K562 (cell line): ENCODE measurements at regions not wholly inside any gene's neighbourhood (a gene's known extent, or its start where the extent isn't known, plus 50 kb on each side); places are given as distances from the start of the nearest gene placed in this dataset.
A peak's percentile ranks its signal among the peaks of the same experiment; 100 is the strongest.

Experiments used
- ATAC-seq: fragments of 200-7000 bp; cut with Tn5 transposase; 3 replicates; pipeline ENCODE4 v1.9.1; 2020; ENCODE audit warnings: moderate library complexity
- BruUV-seq: library from RNA; stranded (reverse); fragments of 400-500 nt; replicated peaks from 2 replicates; lab custom pipeline; 2021; lab: Mats Ljungman, UMichigan
- CTCF ChIA-PET: fragments of 300-600 bp; formaldehyde crosslinking; extraction: SDS; loops from one replicate; lab custom pipeline; 2021; ENCODE audit warnings: low intra/inter-chr PET ratio; lab: Yijun Ruan, JAX
- POLR2A ChIA-PET: fragments of 300-600, 350-650 bp; sonication (Branson Sonifier 250); formaldehyde crosslinking; extraction: SDS; loops from one replicate; lab custom pipeline; 2021; ENCODE audit warnings: antibody characterized with exemption, inconsistent platforms; lab: Yijun Ruan, JAX
- DNase-seq, 4 experiments: peaks; one replicate each; pipeline versions ENCODE4 v3.0.0 to v3.0.0-alpha.2; 2011 to 2018; ENCODE audit warnings: low spot score in 3 of 4, mixed read lengths in 3 of 4; ENCODE audit errors: extremely low read depth in 1 of 4
- FAIRE-seq: peaks from 2 replicates; lab custom pipeline; 2011; peaks lifted over from hg19 to GRCh38; lab: Jason Lieb, UNC
- H2AFZ ChIP-seq: 2 replicates; pipeline ENCODE4 v1.6.0; 2011; ENCODE audit warnings: low read depth, low read length, control low read depth, inconsistent platforms
- H3K27ac ChIP-seq: fragments of 200-600 bp; 3 replicates; pipeline ENCODE4 v1.8.0; 2011; ENCODE audit warnings: low read depth, mild to moderate bottlenecking, control low read depth, inconsistent platforms, low read length, moderate library complexity, mixed read lengths; ENCODE audit errors: extremely low read depth
- H3K27me3 ChIP-seq, 2 experiments: fragments of 300-600 bp in 1 of 2; 2 replicates in 1 of 2; 3 replicates in 1 of 2; pipeline versions ENCODE4 v1.6.0 to v1.8.0; 2011; ENCODE audit warnings: inconsistent platforms in 2 of 2, low read length in 2 of 2, mild to moderate bottlenecking in 1 of 2, mixed read lengths in 1 of 2, moderate library complexity in 1 of 2; ENCODE audit not compliant: control insufficient read depth in 2 of 2, insufficient read depth in 2 of 2
- H3K36me3 ChIP-seq: fragments of 300-600 bp; 3 replicates; pipeline ENCODE4 v1.8.0; 2011; ENCODE audit warnings: mild to moderate bottlenecking, low read length, inconsistent platforms; ENCODE audit not compliant: control insufficient read depth, insufficient read depth
- H3K4me1 ChIP-seq, 2 experiments: fragments of 200-600 bp in 1 of 2; replicated peaks in 1 of 2; 2 replicates in 1 of 2; 3 replicates in 1 of 2; pipeline versions ENCODE4 v1.5.1 to v1.8.0; 2011; ENCODE audit warnings: inconsistent platforms in 2 of 2, low read length in 2 of 2, mild to moderate bottlenecking in 1 of 2, mixed read lengths in 1 of 2, moderate library complexity in 1 of 2; ENCODE audit not compliant: control insufficient read depth in 2 of 2, insufficient read depth in 2 of 2
- H3K4me2 ChIP-seq: 2 replicates; pipeline ENCODE4 v1.6.1; 2011; ENCODE audit warnings: low read length, control low read depth, inconsistent platforms, mixed read lengths; ENCODE audit not compliant: insufficient read depth
- H3K4me3 ChIP-seq: fragments of 200-600 bp; sonication (generic), shearing (Covaris generic); 2 replicates; pipeline ENCODE4 v1.5.1; 2016; ENCODE audit warnings: control low read depth, inconsistent platforms
- H3K79me2 ChIP-seq: fragments of 200-600 bp; 3 replicates; pipeline ENCODE4 v1.8.0; 2011; ENCODE audit warnings: low read length, inconsistent platforms; ENCODE audit not compliant: control insufficient read depth, insufficient read depth
- H3K9ac ChIP-seq, 2 experiments: 2 replicates each; pipeline versions ENCODE4 v1.6.0 to v1.6.1; 2011; ENCODE audit warnings: low read depth in 2 of 2, low read length in 2 of 2, control low read depth in 1 of 2, inconsistent platforms in 1 of 2, mild to moderate bottlenecking in 1 of 2, mixed read lengths in 1 of 2; ENCODE audit not compliant: insufficient read depth in 1 of 2
- H3K9me1 ChIP-seq: one replicate; pipeline ENCODE4 v1.6.0; 2011; ENCODE audit warnings: inconsistent platforms, mild to moderate bottlenecking, low read length, moderate library complexity; ENCODE audit not compliant: control insufficient read depth, insufficient read depth
- H3K9me3 ChIP-seq: replicated peaks from 2 replicates; pipeline ENCODE4 v1.5.1; 2011; ENCODE audit warnings: low read depth, low read length, inconsistent platforms; ENCODE audit not compliant: control insufficient read depth, insufficient read depth
- H4K20me1 ChIP-seq: replicated peaks from 2 replicates; pipeline ENCODE4 v1.6.1; 2011; ENCODE audit warnings: low read length, inconsistent platforms, mixed read lengths; ENCODE audit not compliant: control insufficient read depth, insufficient read depth
- ARID1B ChIP-seq: fragments of 450-650 bp; IDR thresholded peaks from 2 replicates; pipeline ENCODE4 v1.6.1; 2016; ENCODE audit warnings: antibody characterized with exemption, mild to moderate bottlenecking, inconsistent platforms
- ARID2 ChIP-seq: fragments of 450-650 bp; IDR thresholded peaks from 2 replicates; pipeline ENCODE4 v1.6.1; 2017; ENCODE audit warnings: antibody characterized with exemption, mild to moderate bottlenecking
- BCL6 ChIP-seq: fragments of 250-450 bp; sonication (Bioruptor Pico); IDR thresholded peaks from 2 replicates; pipeline ENCODE4 v1.4.0; 2020
- CTBP1 ChIP-seq: fragments of 450-650 bp; IDR thresholded peaks from 2 replicates; pipeline ENCODE4 v1.6.1; 2016; ENCODE audit warnings: borderline replicate concordance
- KDM4B ChIP-seq, 2 experiments: fragments of 450-650 bp in 1 of 2; sonication (generic) in 1 of 2; IDR thresholded peaks; 2 replicates each; pipeline ENCODE4 v1.6.1; 2016 to 2017; ENCODE audit warnings: borderline replicate concordance in 2 of 2, antibody characterized with exemption in 1 of 2, low read depth in 1 of 2, mild to moderate bottlenecking in 1 of 2
- NR3C1 ChIP-seq: sonication (generic); formaldehyde crosslinking; IDR thresholded peaks from 2 replicates; pipeline ENCODE4 v1.8.1; 2022; ENCODE audit warnings: missing genetic modification reagents
- SIN3B ChIP-seq: fragments of 450-650 bp; IDR thresholded peaks from 2 replicates; pipeline ENCODE4 v1.6.1; 2017; ENCODE audit warnings: low read depth, mild to moderate bottlenecking, moderate library complexity
- SNIP1 ChIP-seq: fragments of 450-650 bp; IDR thresholded peaks from 2 replicates; pipeline ENCODE4 v1.7.1; 2017; ENCODE audit warnings: low read depth, mild to moderate bottlenecking
- SREBF1 ChIP-seq: fragments of 150-350 bp; IDR thresholded peaks from 2 replicates; pipeline ENCODE4 v1.6.1; 2014; ENCODE audit warnings: antibody characterized with exemption, low read depth, low read length, borderline replicate concordance
- STAT5A ChIP-seq: IDR thresholded peaks from 2 replicates; pipeline ENCODE4 v1.6.1; 2012; ENCODE audit warnings: low read length, inconsistent platforms, borderline replicate concordance
- TAL1 ChIP-seq: fragments of 450-650 bp; IDR thresholded peaks from 2 replicates; pipeline ENCODE4 v1.6.1; 2016; ENCODE audit warnings: mild to moderate bottlenecking
- TCF3 ChIP-seq: sonication (generic); formaldehyde crosslinking; IDR thresholded peaks from 2 replicates; pipeline ENCODE4 v1.4.0; 2020; ENCODE audit warnings: mild to moderate bottlenecking, missing genetic modification reagents
- WGBS: fragments of 100-300 bp; shearing (Covaris generic); methylation state at CpG from one replicate; pipeline ENCODE4 v1.1.6; 2016; ENCODE audit warnings: low coverage, mixed read lengths; ENCODE audit not compliant: insufficient coverage; ENCODE audit errors: missing lambda C conversion rate; 5-methylcytosine and 5-hydroxymethylcytosine counted together
- in situ Hi-C: fragments of 300-500 bp; cut with MboI; formaldehyde crosslinking; loops from 4 replicates; pipeline ENCODE4 v1.15.0; 2018; ENCODE audit warnings: inconsistent platforms, mixed read lengths
- intact Hi-C: fragments of 100-400 bp; cut with micrococcal nuclease; formaldehyde crosslinking; loops from 2 replicates; pipeline ENCODE4 v1.14.2; 2022
- TF ChIP-seq, protein P1 (sequence below): sonication (generic); formaldehyde crosslinking; IDR thresholded peaks from 2 replicates; pipeline ENCODE4 v1.8.0; 2023; ENCODE audit warnings: mild to moderate bottlenecking, missing genetic modification reagents
- TF ChIP-seq, protein P2 (sequence below), 2 experiments: fragments of 250-450 bp in 1 of 2; fragments of 450-650 bp in 1 of 2; sonication (Bioruptor Pico) in 1 of 2; IDR thresholded peaks; 2 replicates each; pipeline versions ENCODE4 v1.6.1 to v1.8.0; 2016 to 2021; ENCODE audit warnings: mild to moderate bottlenecking in 2 of 2, moderate library complexity in 2 of 2, missing compliant biosample characterization in 1 of 2, missing genetic modification characterization in 1 of 2
- TF ChIP-seq, protein P3 (sequence below): fragments of 250-450 bp; sonication (Bioruptor Pico); IDR thresholded peaks from 2 replicates; pipeline ENCODE4 v1.9.0; 2021; ENCODE audit warnings: mild to moderate bottlenecking
- TF ChIP-seq, protein P4 (sequence below): fragments of 450-650 bp; formaldehyde crosslinking; IDR thresholded peaks from 2 replicates; pipeline ENCODE4 v1.4.0; 2020; ENCODE audit warnings: mild to moderate bottlenecking

DNA sequence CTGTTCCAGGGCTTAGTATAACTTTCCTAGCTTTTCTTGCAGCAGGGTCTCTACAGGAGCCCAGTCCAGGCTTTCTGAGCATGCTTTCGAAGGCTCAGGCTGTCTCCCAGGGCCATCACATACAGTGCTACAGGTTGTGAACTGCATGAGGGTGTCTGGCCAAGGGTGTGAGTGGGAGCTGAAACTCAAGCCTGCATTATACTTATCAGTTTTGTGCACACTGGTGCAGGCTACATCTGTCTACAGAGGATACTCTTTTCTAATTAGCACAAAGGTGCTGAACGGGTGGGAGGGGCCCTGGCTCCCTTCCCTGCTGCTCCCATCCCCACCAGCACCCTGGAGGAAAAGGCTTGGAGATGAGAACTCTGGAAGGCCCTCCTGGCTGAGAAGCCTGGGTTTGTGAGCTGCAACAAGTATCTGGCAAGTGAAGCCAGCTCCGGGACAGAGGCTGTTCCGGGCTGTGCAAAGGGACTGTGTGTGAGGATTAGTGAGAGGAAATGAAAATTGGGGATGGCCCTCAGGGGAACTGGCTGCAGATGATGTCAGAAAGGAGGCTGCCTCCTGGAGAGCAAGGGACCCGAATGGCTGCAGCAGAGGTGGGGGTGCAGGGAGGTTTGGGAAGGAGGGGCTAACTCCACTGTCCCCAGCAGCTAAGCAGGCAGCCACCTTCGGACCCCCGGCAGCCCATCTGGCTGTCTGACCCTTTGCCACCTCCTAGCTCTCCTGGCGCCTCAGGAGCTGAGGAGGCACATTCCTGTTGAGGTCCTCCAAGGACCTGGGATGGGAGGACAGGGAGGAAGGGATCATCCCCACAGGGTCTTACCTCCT lies 68.5 kb downstream of the EFNB1 start:
- WGBS, result 15% methylated on average over 6 of the region's 8 CpGs
- H3K4me1 ChIP-seq, result peaks cover 4 to 30% of the 10 kb centered on the region in 2 experiments; a peak in 4 of 5 replicates
- DNase-seq, result peak; percentile 63 to 69 (median 64)
- ChIA-PET POLR2A (no interaction called here), CTCF (no interaction called here)
- H3K9me3 ChIP-seq, result no peaks in the 10 kb centered on the region
- H3K4me2 ChIP-seq, result peak overlapping the region; percentile 32
- H3K27ac ChIP-seq, result no peak overlapping the region; the same call in 2 of the 3 replicates
- FAIRE-seq, result peak; percentile 81
- no peak overlapping the region; a peak in 1 of 4 replicates for H3K9ac ChIP-seq
- in situ Hi-C loops, result no loop called here
- no peaks in the 10 kb centered on the region for H3K79me2 ChIP-seq
- no peaks in the 10 kb centered on the region for H3K36me3 ChIP-seq
- H3K9me1 ChIP-seq, result no peaks in the 10 kb centered on the region
- peaks cover 0 to 8% of the 10 kb centered on the region in 2 experiments; a peak in 1 of 5 replicates for H3K27me3 ChIP-seq
- peak; percentile 87 for ATAC-seq
- H3K4me3 ChIP-seq, result no peak overlapping the region
- no TSS peak for BruUV-seq
- intact Hi-C loops, result no loop called here
- H2AFZ ChIP-seq, result peak overlapping the region; percentile 51; the same call in 1 of the 2 replicates
- H4K20me1 ChIP-seq, result no peaks in the 10 kb centered on the region
- TF ChIP-seq NR3C1 (CRISPR knock-in tag), result no peak
- TF ChIP-seq, protein P1, sequence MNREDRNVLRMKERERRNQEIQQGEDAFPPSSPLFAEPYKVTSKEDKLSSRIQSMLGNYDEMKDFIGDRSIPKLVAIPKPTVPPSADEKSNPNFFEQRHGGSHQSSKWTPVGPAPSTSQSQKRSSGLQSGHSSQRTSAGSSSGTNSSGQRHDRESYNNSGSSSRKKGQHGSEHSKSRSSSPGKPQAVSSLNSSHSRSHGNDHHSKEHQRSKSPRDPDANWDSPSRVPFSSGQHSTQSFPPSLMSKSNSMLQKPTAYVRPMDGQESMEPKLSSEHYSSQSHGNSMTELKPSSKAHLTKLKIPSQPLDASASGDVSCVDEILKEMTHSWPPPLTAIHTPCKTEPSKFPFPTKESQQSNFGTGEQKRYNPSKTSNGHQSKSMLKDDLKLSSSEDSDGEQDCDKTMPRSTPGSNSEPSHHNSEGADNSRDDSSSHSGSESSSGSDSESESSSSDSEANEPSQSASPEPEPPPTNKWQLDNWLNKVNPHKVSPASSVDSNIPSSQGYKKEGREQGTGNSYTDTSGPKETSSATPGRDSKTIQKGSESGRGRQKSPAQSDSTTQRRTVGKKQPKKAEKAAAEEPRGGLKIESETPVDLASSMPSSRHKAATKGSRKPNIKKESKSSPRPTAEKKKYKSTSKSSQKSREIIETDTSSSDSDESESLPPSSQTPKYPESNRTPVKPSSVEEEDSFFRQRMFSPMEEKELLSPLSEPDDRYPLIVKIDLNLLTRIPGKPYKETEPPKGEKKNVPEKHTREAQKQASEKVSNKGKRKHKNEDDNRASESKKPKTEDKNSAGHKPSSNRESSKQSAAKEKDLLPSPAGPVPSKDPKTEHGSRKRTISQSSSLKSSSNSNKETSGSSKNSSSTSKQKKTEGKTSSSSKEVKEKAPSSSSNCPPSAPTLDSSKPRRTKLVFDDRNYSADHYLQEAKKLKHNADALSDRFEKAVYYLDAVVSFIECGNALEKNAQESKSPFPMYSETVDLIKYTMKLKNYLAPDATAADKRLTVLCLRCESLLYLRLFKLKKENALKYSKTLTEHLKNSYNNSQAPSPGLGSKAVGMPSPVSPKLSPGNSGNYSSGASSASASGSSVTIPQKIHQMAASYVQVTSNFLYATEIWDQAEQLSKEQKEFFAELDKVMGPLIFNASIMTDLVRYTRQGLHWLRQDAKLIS (CRISPR knock-in tag), result no peak
- TF ChIP-seq SIN3B, result no peak
- TF ChIP-seq, protein P2, sequence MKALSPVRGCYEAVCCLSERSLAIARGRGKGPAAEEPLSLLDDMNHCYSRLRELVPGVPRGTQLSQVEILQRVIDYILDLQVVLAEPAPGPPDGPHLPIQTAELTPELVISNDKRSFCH (CRISPR knock-in tag; IDR thresholded peaks at IDR 0.05), result no peak
- TF ChIP-seq, protein P2 (tag; IDR thresholded peaks at IDR 0.05), result no peak
- peak; percentile 88 for TF ChIP-seq TAL1
- peak; percentile 93 for TF ChIP-seq TCF3
- 0 out of 2 replicates have a peak, but pooled peaks have one; percentile 18 for TF ChIP-seq CTBP1
- TF ChIP-seq ARID2, result no peak
- TF ChIP-seq BCL6 (CRISPR knock-in tag), result no peak
- no peak for TF ChIP-seq SREBF1
- TF ChIP-seq, protein P3, sequence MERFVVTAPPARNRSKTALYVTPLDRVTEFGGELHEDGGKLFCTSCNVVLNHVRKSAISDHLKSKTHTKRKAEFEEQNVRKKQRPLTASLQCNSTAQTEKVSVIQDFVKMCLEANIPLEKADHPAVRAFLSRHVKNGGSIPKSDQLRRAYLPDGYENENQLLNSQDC, result no peak
- TF ChIP-seq STAT5A, result peak; percentile 54; the same call in 1 of the 2 replicates
- TF ChIP-seq SNIP1, result no peak
- no peak for TF ChIP-seq KDM4B (IDR thresholded peaks at IDR 0.05; ENCODE audit: borderline replicate concordance in 2 of 2, low read depth in 1 of 2)
- peak; percentile 83 for TF ChIP-seq ARID1B
- TF ChIP-seq, protein P4, sequence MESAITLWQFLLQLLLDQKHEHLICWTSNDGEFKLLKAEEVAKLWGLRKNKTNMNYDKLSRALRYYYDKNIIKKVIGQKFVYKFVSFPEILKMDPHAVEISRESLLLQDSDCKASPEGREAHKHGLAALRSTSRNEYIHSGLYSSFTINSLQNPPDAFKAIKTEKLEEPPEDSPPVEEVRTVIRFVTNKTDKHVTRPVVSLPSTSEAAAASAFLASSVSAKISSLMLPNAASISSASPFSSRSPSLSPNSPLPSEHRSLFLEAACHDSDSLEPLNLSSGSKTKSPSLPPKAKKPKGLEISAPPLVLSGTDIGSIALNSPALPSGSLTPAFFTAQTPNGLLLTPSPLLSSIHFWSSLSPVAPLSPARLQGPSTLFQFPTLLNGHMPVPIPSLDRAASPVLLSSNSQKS, result no peak
